Mesenchymal stem cell (in vitro differentiated cells and primary cell): ENCODE measurements at regions not wholly inside any gene's neighbourhood (a gene's known extent, or its start where the extent isn't known, plus 50 kb on each side); places are given as distances from the start of the nearest gene placed in this dataset.

Experiments used
- DNase-seq: peaks from one replicate; pipeline ENCODE4 v3.0.0-alpha.2; 2013
- H2AFZ ChIP-seq: one replicate; pipeline ENCODE4 v1.6.1; 2013; ENCODE audit warnings: low read depth, mild to moderate bottlenecking, control low read depth, inconsistent platforms, low read length, moderate library complexity
- H2AK5ac ChIP-seq: 2 replicates; pipeline ENCODE4 v1.6.1; 2013; ENCODE audit warnings: low read length, moderate library complexity, mild to moderate bottlenecking, inconsistent platforms; ENCODE audit not compliant: severe bottlenecking
- H2BK120ac ChIP-seq: one replicate; pipeline ENCODE4 v1.6.1; 2013; ENCODE audit warnings: low read depth, mild to moderate bottlenecking, inconsistent platforms, low read length, moderate library complexity
- H2BK12ac ChIP-seq, 2 experiments: one replicate each; pipeline ENCODE4 v1.6.1; 2013; ENCODE audit warnings: inconsistent platforms in 2 of 2, low read length in 2 of 2, mild to moderate bottlenecking in 2 of 2, moderate library complexity in 2 of 2, control low read depth in 1 of 2
- H2BK15ac ChIP-seq: one replicate; pipeline ENCODE4 v1.6.1; 2013; ENCODE audit warnings: mild to moderate bottlenecking, low read depth, inconsistent platforms; ENCODE audit not compliant: poor library complexity, severe bottlenecking
- H2BK5ac ChIP-seq: 2 replicates; pipeline ENCODE4 v1.6.1; 2013; ENCODE audit warnings: low read depth, mild to moderate bottlenecking, low read length, control low read depth, inconsistent platforms; ENCODE audit not compliant: poor library complexity, severe bottlenecking
- H3K14ac ChIP-seq, 2 experiments: one replicate each; pipeline ENCODE4 v1.6.1; 2013; ENCODE audit warnings: inconsistent platforms in 2 of 2, low read length in 2 of 2, control low read depth in 1 of 2, mild to moderate bottlenecking in 1 of 2, moderate library complexity in 1 of 2
- H3K18ac ChIP-seq, 2 experiments: one replicate each; pipeline ENCODE4 v1.6.1; 2013; ENCODE audit warnings: inconsistent platforms in 2 of 2, low read length in 2 of 2, control low read depth in 1 of 2, low read depth in 1 of 2, mild to moderate bottlenecking in 1 of 2
- H3K23ac ChIP-seq, 2 experiments: one replicate each; pipeline ENCODE4 v1.6.1; 2013; ENCODE audit warnings: inconsistent platforms in 2 of 2, low read length in 2 of 2, mild to moderate bottlenecking in 2 of 2, moderate library complexity in 2 of 2, control low read depth in 1 of 2
- H3K27ac ChIP-seq: 2 replicates; pipeline ENCODE4 v1.5.1; 2013; ENCODE audit warnings: mild to moderate bottlenecking, moderate library complexity, low read length, control low read depth, inconsistent platforms; ENCODE audit not compliant: poor library complexity, severe bottlenecking
- H3K27me3 ChIP-seq, 2 experiments: 2 replicates each; pipeline versions ENCODE4 v1.6.1 to v1.7.0; 2013; ENCODE audit warnings: low read length in 2 of 2, mild to moderate bottlenecking in 2 of 2, moderate library complexity in 2 of 2, control low read depth in 1 of 2, inconsistent platforms in 1 of 2; ENCODE audit not compliant: control insufficient read depth in 1 of 2, insufficient read depth in 1 of 2
- H3K36me3 ChIP-seq, 2 experiments: 2 replicates each; pipeline versions ENCODE4 v1.6.1 to v1.7.0; 2013; ENCODE audit warnings: low read length in 2 of 2, control low read depth in 1 of 2, inconsistent platforms in 1 of 2, low read depth in 1 of 2, mild to moderate bottlenecking in 1 of 2; ENCODE audit not compliant: insufficient read depth in 2 of 2, control insufficient read depth in 1 of 2
- H3K4ac ChIP-seq, 2 experiments: one replicate each; pipeline ENCODE4 v1.6.1; 2013; ENCODE audit warnings: inconsistent platforms in 2 of 2, low read length in 2 of 2, mild to moderate bottlenecking in 2 of 2, moderate library complexity in 2 of 2, control low read depth in 1 of 2, low read depth in 1 of 2
- H3K4me1 ChIP-seq: 2 replicates; pipeline ENCODE4 v1.6.1; 2013; ENCODE audit warnings: low read depth, low read length, control low read depth; ENCODE audit not compliant: control insufficient read depth, insufficient read depth
- H3K4me2 ChIP-seq: 2 replicates; pipeline ENCODE4 v1.6.1; 2013; ENCODE audit warnings: low read length, mild to moderate bottlenecking, inconsistent platforms; ENCODE audit not compliant: poor library complexity, severe bottlenecking
- H3K4me3 ChIP-seq, 2 experiments: 2 replicates each; pipeline versions ENCODE4 v1.5.1 to v1.7.0; 2013; ENCODE audit warnings: low read length in 2 of 2, mild to moderate bottlenecking in 2 of 2, control low read depth in 1 of 2, low read depth in 1 of 2; ENCODE audit not compliant: insufficient read depth in 1 of 2
- H3K79me1 ChIP-seq: replicated peaks from 2 replicates; pipeline ENCODE4 v1.6.1; 2013; ENCODE audit warnings: mild to moderate bottlenecking, control low read depth, low read length, inconsistent platforms; ENCODE audit not compliant: poor library complexity, severe bottlenecking
- H3K9ac ChIP-seq: 2 replicates; pipeline ENCODE4 v1.7.0; 2013; ENCODE audit warnings: mild to moderate bottlenecking, low read length, moderate library complexity
- H3K9me3 ChIP-seq: 2 replicates; pipeline ENCODE4 v1.7.0; 2013; ENCODE audit warnings: mild to moderate bottlenecking, low read length; ENCODE audit not compliant: control insufficient read depth
- H4K8ac ChIP-seq: one replicate; pipeline ENCODE4 v1.6.1; 2013; ENCODE audit warnings: inconsistent platforms, mild to moderate bottlenecking, low read length, moderate library complexity
- H4K91ac ChIP-seq: one replicate; pipeline ENCODE4 v1.6.1; 2013; ENCODE audit warnings: mild to moderate bottlenecking, low read length, inconsistent platforms
- WGBS: methylation state at CpG from one replicate; pipeline ENCODE4 v1.1.7; 2013; ENCODE audit warnings: mixed read lengths; 5-methylcytosine and 5-hydroxymethylcytosine counted together

DNA sequence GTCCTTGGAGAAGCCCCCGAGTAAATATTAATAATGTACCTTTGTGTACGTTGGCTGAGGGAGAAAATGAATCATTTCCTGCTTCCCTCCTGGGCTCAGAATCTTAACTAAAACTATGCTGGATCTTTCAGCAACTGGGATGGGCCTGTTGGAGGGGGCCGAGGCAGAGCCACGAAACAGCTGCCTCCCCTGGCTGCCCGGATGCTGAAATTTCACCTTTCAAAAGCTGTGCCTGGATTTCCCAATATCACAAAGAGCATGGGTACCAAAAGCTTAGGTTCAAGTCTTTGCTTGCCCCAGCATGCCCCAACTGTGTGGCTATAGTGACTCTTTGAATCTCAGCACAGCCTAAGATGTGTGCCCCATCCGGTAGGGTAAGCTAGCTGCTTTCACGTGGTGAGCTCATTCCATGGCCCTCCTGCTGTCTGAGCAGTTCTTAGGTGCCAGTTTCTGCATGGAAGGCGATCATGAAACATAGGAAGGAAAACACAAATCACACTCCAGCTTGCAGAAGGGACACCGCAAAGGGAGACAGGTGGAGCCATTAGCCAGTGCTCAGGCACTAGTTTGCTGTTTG is 473.5 kb downstream of the PTPRU start:
- H2BK12ac ChIP-seq = peak overlapping the region in 1 of 2 experiments; percentile 15
- no peaks in the 10 kb centered on the region for H3K9me3 ChIP-seq
- WGBS = 30% methylated on average over 8 of the region's 9 CpGs

DNA sequence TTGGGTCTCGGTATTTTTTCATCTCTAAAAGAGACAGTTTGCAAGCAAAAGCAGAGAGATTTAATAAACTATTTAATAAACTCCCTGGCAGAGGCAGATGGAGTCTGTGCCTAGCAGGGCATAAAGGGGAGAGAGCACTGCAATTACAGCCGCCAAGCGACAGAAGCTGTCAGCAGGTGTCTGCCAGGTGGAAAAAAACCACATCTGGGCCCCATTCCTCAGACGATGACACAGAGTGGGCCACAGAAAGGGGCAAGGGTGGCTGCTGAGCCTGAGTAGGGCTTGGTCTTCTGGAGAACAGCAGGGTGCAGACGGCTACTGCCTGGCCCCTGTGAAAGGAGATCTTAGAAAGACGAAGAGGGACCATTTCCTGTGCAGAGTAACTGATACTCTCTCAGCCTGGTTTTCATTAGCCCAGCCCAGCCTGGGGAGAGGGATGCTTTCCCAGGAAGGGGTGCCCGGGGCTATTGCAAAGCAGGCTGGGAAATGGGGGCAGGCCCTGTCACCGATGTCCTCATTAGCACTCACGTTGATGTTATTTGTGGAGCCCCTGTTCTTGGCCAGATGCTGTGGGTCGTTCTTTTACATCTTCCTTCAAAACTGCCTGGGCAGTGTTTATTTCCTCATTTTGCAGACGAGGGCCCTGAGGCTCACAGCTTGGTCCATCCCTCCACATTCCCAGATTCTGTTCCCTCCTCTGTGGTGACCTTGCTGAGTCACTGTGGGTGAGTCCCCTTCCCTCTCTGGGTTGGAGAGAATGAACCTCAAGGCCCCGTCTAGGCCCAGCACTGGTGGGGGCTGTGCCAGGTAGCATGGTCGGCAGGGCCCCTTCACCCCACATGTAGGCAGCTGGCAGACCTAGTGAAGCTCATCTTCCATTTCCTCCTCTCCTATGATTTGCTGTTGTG is 472.7 kb downstream of the PTPRU start:
- Histone ChIP-seq H3K9me3 (no peaks in the 10 kb centered on the region), H3K27me3 (peaks cover 0 to 17% of the 10 kb centered on the region in 2 experiments), H2AFZ (peak overlapping the region; percentile 36), H2BK120ac (peak overlapping the region; percentile 29), H3K4me3 (peak overlapping the region; percentile 0 to 20), H3K23ac (no peak overlapping the region), H2BK12ac (peak overlapping the region; percentile 1 to 38), H3K9ac (peak overlapping the region; percentile 42), H3K79me1 (no peaks in the 10 kb centered on the region), H4K91ac (peak overlapping the region; percentile 66), H3K4me2 (no peak overlapping the region), H4K8ac (peak overlapping the region; percentile 94), H3K18ac (peak overlapping the region; percentile 85 to 86), H3K27ac (peak overlapping the region; percentile 98), H3K4ac (peak overlapping the region; percentile 24 to 62), H3K14ac (no peak overlapping the region), H3K4me1 (peaks cover 41% of the 10 kb centered on the region), H3K36me3 (no peaks in the 10 kb centered on the region), H2BK5ac (peak overlapping the region; percentile 86), H2BK15ac (peak overlapping the region; percentile 90), H2AK5ac (peak overlapping the region; percentile 89)
- WGBS = 31% methylated on average over 12 of the region's 13 CpGs
- DNase-seq = peak; percentile 64

More for the DNA sequence above, 473.5 kb downstream of the PTPRU start:
- Histone ChIP-seq H3K27me3 (peaks cover 0 to 11% of the 10 kb centered on the region in 2 experiments), H3K14ac (peak overlapping the region in 1 of 2 experiments; percentile 0), H3K4ac (peak overlapping the region in 1 of 2 experiments; percentile 20), H3K79me1 (no peaks in the 10 kb centered on the region), H2BK15ac (no peak overlapping the region), H3K9ac (peak overlapping the region; percentile 42), H4K8ac (peak overlapping the region; percentile 94), H3K4me3 (no peak overlapping the region), H2AK5ac (no peak overlapping the region), H3K23ac (no peak overlapping the region), H2AFZ (no peak overlapping the region), H4K91ac (no peak overlapping the region), H3K27ac (peak overlapping the region; percentile 98), H2BK120ac (peak overlapping the region; percentile 29), H3K36me3 (no peaks in the 10 kb centered on the region), H3K4me1 (peaks cover 41% of the 10 kb centered on the region), H3K4me2 (no peak overlapping the region), H2BK5ac (peak overlapping the region; percentile 4), H3K18ac (peak overlapping the region in 1 of 2 experiments; percentile 74)
- DNase-seq = peak; percentile 55

- DNase-seq = peak; percentile 33
- H2AFZ ChIP-seq = no peak overlapping the region
- H3K79me1 ChIP-seq = no peaks in the 10 kb centered on the region
- no peak overlapping the region for H3K18ac ChIP-seq
- H3K36me3 ChIP-seq = no peaks in the 10 kb centered on the region
- H2BK15ac ChIP-seq = peak overlapping the region; percentile 56
- H3K27me3 ChIP-seq = peaks cover 0 to 17% of the 10 kb centered on the region in 2 experiments
- H4K8ac ChIP-seq = peak overlapping the region; percentile 39
- H3K4me1 ChIP-seq = peaks cover 43% of the 10 kb centered on the region
- H3K4me3 ChIP-seq = no peak overlapping the region
- no peak overlapping the region for H2BK120ac ChIP-seq
- peak overlapping the region in 1 of 2 experiments; percentile 3 for H2BK12ac ChIP-seq
- H3K4ac ChIP-seq = peak overlapping the region in 1 of 2 experiments; percentile 9
- peak overlapping the region; percentile 47 for H2BK5ac ChIP-seq
- H3K14ac ChIP-seq = no peak overlapping the region
- no peak overlapping the region for H3K4me2 ChIP-seq
- H3K9me3 ChIP-seq = no peaks in the 10 kb centered on the region
- no peak overlapping the region for H3K23ac ChIP-seq
- H2AK5ac ChIP-seq = peak overlapping the region; percentile 54
- WGBS = 79% methylated on average over 1 of the region's 1 CpG
- H4K91ac ChIP-seq = peak overlapping the region; percentile 83
- H3K9ac ChIP-seq = peak overlapping the region; percentile 42
- H3K27ac ChIP-seq = peak overlapping the region; percentile 98
Measured at GRCh38 chr1:29708381-29708780, 472.1 kb downstream of the PTPRU start.

DNA sequence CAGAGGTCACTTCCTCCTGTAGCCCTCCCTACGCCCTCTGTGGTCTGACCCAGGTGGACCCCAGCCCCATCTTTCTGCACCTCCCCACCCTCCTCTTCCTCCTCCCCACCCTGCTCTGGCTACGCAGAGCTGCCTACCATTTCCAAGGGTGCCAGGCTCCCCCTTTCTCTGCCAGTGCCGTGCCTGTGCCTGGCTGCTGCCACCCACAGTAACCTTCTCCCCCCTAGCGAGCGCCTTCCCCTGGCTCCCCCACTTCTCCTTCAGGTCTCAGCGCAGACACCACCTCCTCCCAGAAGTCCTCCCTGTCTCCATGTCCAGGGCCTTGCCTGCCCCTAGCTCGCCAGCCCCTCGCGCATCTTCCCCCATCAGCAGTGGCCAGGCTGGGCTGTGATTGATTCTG is 471.5 kb downstream of the PTPRU start:
- no peak overlapping the region for H3K4me3 ChIP-seq
- H3K23ac ChIP-seq = no peak overlapping the region
- H3K14ac ChIP-seq = no peak overlapping the region
- peak overlapping the region; percentile 83 for H4K91ac ChIP-seq
- peak overlapping the region; percentile 22 for H3K9ac ChIP-seq
- H3K4me1 ChIP-seq = peaks cover 42% of the 10 kb centered on the region
- peak overlapping the region; percentile 98 for H3K27ac ChIP-seq
- H2BK15ac ChIP-seq = peak overlapping the region; percentile 56
- no peak for DNase-seq
- peak overlapping the region in 1 of 2 experiments; percentile 5 for H3K18ac ChIP-seq
- H2AFZ ChIP-seq = no peak overlapping the region
- no peak overlapping the region for H4K8ac ChIP-seq
- no peaks in the 10 kb centered on the region for H3K79me1 ChIP-seq
- no peaks in the 10 kb centered on the region for H3K36me3 ChIP-seq
- H2BK12ac ChIP-seq = peak overlapping the region in 1 of 2 experiments; percentile 44
- H3K27me3 ChIP-seq = peaks cover 0 to 17% of the 10 kb centered on the region in 2 experiments
- no peak overlapping the region for H3K4me2 ChIP-seq
- peak overlapping the region; percentile 2 for H2BK120ac ChIP-seq
- peak overlapping the region; percentile 69 for H2AK5ac ChIP-seq
- peak overlapping the region; percentile 59 for H2BK5ac ChIP-seq
- H3K4ac ChIP-seq = peak overlapping the region in 1 of 2 experiments; percentile 39
- no peaks in the 10 kb centered on the region for H3K9me3 ChIP-seq
- 93% methylated on average over 9 of the region's 9 CpGs for WGBS
